Activated naive CD4-positive, alpha-beta T cell (primary cell): ENCODE measurements at regions not wholly inside any gene's neighbourhood (a gene's known extent, or its start where the extent isn't known, plus 50 kb on each side); places are given as distances from the start of the nearest gene placed in this dataset.

Experiments used
- DNase-seq, 4 experiments: peaks; one replicate each; lab custom pipeline; 2025; lab: John Stamatoyannopoulos, UW

- DNase-seq: no peak
Observed at GRCh38 chr13:109516186-109516585, 270.2 kb downstream of the IRS2 start.

GRCh38 chr13:109510013-109510412 lies 276.4 kb downstream of the IRS2 start:
- DNase-seq: no peak

DNA sequence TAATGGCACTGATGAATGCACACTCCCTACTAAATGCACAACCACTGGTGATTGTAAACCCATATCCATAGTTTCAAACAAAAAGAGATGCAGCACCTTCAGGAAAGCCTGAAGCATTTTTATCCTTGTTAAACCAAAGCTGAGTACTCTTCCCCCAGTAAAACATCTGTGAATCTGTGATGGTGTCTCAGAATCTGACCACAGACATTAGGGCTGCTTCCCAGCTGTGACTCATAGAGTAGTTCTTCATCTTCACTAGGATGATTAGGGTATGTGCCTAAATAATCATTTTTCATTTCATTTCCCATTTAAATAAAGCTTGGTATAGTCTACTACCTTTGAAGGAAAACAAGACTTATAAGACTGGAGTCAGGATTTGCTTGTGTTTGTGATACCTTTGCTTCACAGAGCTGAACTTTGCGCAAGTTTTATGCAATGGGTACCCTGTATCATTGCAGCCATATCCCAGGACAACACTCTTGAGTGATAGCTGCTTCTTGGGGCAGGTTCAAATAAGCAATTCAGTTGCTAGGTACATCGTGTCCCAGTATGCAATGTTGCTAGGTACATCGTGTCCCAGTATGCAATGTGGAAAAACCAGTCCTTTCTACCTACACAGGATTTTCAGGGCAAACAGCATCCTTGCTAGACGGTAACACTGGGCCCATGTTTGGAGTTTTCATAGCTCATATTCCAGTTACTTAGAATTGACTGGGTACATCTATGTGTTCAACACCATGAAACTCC lies 277.1 kb downstream of the IRS2 start:
- no peak for DNase-seq

DNA sequence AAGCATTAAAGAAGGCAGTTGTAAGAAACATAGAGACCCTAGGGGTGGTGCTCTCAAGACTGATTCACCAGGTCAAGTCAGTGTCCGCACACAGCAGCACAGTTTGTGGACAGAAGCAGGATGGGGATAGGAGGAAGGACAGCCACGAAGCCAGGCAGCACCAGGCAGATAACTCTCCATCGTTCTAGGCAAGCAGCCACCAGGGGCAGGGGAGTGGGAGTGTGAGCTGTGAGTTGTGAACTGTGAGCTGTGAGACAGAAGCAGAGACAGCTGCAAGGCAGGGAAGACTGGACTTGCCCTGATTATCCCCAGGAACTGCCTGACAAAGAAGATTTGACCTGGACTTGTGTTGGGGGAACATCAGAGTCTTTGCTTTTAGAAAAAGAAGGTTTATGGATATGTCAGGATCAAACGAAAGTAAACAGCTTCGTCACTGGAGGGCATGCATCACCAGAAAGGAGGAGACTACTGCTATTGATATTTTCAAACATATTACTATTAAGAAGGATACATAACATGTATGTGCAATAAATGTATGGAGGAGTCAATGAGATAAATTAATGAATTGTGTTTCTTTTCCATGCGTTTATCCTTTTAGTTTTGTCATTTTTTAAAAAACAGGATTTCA lies 286.1 kb downstream of the IRS2 start:
- no peak for DNase-seq

- no peak for DNase-seq
Observed at GRCh38 chr13:109497917-109498316, 288.5 kb downstream of the IRS2 start.

- DNase-seq: no peak
Observed at GRCh38 chr13:109496216-109496615, 290.2 kb downstream of the IRS2 start.

- no peak for DNase-seq
Observed at GRCh38 chr13:109494925-109495369, 291.4 kb downstream of the IRS2 start.

DNA sequence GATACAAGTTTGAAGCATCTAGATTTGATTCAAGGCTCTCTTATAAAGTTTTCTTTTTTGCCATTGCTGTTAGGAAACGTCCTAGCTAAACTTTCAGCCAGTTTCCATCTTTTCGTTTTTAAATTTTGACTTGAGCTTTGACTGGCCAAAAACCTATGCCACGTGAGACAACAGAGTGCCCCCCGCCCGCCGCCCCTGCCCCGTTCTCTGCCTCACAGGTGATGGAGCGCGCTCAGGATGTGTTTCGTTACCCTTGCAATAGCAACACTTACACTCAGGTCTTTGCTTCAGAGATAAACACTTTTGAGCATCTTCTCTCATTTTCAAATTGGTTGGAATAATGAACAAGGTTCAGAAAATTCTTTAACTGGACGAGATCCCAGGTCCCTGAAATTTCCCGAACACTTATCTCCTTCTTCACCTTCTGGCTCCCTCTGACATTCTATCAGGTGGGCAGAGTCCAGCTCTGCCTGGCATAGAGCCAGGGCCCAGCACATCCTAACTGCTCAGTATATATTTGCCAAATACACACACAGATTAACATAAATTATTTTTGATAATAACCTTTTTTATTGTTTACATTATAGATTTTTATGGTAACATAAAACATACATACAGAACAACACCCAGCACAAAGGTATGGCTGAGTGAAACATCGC lies 301.1 kb downstream of the IRS2 start:
- DNase-seq: no peak

GRCh38 chr13:109483284-109483683 lies 303.1 kb downstream of the IRS2 start:
- DNase-seq: no peak

GRCh38 chr13:109481040-109481439 lies 305.3 kb downstream of the IRS2 start:
- no peak for DNase-seq

DNA sequence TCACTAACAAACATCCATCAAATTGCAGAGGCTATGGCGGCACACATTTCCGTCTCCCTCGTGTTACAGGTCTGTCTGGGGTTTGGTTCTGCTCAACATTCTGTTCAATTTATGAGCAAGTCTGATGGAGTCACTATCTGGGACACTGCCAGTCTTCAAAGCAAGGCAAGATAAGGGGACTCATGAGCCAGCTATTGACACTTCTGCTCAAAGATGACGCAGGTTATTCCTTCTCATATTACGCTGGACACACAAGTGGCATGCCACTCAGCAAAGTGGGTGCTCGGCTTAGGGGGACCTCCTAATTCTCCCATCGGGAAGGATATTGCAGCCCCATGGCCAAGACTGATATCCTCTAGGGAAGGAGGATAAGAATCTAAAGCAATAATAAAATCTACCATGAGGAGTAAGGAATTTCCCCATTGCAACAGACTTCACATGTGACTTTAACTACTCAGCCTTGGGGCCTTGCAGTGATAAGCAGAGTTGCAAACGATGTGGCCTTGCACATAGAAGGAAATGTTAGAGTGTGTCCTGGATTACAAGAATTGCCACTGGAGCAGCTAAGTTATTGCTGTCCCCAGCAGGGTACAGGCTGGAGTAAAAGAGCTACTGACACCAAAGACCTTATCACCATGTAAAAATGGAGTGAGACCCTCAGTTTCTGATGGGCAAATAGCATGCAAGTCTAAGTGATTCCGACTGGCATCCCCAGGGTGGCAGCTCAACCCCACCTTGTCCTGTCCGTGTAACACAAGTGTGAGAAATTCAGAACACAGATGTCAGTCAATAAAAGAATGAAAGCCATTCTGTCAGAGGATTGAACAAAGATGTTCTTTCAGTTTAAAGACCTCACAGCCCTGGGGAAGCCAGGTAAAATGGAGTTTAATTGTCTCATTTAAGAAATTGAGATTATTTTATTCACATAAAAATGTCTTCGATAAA lies 306.1 kb downstream of the IRS2 start:
- no peak for DNase-seq

GRCh38 chr13:109479534-109479933 lies 306.8 kb downstream of the IRS2 start:
- no peak for DNase-seq

GRCh38 chr13:109476001-109476400 lies 310.4 kb downstream of the IRS2 start:
- DNase-seq: no peak

DNA sequence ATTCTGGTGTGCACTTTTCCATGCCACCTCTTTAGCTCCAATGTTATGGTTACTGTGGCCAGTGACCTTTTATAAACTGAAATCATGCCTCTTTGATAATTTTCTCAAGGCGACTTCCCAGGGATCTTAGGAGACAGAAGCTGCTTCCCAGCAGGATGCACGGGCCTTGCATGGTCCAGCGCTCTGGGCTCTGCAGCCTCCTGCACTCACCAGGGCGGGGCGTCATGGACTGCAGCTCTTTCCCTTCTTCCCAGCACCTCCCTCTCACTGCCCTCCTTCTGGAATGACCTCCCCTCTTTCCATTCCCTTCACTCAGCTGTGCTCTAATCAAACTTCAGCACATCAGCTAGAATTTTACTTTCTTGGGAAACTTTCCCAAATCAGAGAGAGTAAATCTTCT lies 318.3 kb downstream of the IRS2 start:
- DNase-seq: no peak

DNA sequence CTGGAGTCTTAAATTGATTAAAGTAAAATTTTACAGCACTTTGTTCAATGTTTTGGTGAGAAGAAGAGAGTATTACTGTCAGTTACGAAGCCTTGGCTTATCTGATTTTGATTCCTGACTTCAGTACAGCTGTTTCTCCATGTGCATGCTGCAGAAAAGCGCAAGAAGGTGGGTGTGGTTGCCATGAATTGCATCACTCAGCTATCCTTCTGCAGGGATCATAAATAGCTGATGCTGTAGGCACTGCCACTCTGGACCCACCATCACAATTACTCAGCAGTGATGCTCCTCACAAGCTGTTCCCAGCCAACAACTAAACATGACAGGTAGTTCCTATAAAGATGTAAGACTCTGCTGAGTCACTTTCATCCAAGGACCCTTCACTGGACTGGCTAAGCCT lies 321.2 kb downstream of the IRS2 start:
- no peak for DNase-seq

GRCh38 chr13:109454167-109454917 lies 332.0 kb downstream of the IRS2 start:
- no peak for DNase-seq

DNA sequence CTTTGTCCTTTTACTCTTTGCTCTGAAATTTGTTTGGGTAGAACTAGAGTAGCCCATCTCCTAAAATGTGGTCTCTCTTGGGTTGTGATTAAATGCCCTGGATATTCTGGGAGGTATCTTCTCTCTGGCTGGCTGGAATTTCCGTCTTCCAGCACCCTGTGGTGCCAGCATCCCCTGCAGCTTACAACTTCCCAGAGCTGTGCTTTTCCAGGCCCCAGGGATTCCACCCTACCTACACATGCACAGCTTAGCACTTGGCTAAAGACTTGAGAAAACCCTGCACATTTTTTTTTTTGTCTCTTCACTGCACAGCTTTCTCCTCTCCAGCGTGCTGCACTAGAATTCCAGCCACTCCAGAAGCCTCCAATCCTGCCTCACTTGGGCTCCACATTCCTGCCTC lies 334.7 kb downstream of the IRS2 start:
- DNase-seq: no peak

GRCh38 chr13:109448629-109449028 lies 337.8 kb downstream of the IRS2 start:
- DNase-seq: no peak

DNA sequence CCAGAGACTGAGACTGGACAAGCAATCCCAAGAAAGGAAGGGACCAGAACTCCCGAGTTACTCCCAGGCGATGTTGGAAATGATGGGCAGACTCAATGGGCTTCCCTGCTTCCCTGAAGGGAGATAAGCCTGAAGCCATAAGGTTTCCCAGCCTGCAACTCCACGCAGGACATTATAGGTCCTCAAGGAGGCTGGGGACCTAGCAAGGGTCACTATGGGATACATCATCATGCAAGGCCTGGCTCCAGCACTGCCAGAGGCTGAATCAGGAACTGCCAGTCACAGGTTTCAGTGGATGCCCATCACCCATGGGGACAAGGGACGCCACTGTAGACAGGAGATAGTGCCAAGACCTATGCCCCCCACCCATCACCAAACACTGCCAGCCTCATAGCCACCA lies 338.7 kb downstream of the IRS2 start:
- no peak for DNase-seq

DNA sequence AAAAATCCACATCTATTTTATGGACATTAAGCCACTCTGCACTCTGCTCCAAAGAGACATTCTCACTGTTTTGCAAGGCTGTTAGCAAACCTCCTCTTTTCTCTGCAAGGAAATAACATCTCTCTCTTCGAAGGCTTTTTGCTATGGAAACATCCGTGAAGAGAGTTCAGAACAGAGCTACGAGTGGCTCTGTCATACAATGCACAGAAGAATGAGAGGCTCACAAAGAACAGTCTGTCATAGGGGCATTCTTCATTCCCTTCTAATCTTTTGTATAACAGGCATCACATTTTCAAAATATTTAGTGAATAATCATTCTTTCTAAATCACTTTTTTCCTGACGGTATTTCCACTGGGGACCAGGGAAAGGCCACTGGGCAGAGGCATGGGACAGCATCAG lies 346.1 kb downstream of the IRS2 start:
- no peak for DNase-seq

- DNase-seq: no peak
Observed at GRCh38 chr13:109439813-109440212, 346.6 kb downstream of the IRS2 start.
